MM.1S (cell line): ENCODE measurements at regions not wholly inside any gene's neighbourhood (a gene's known extent, or its start where the extent isn't known, plus 50 kb on each side); places are given as distances from the start of the nearest gene placed in this dataset.

Source experiments
- EZH2 ChIP-seq: fragments of 300-600 bp; sonication (generic); optimal IDR thresholded peaks from 2 replicates; pipeline ENCODE3; 2017; ENCODE audit warnings: low read depth, mild to moderate bottlenecking, antibody characterized with exemption, low read length, mixed read lengths
- TF ChIP-seq, protein P1 (sequence below): fragments of 300-600 bp; sonication (generic); IDR thresholded peaks from 2 replicates; pipeline ENCODE4 v1.5.1; 2016; ENCODE audit warnings: antibody characterized with exemption, low read length, mixed read lengths

DNA sequence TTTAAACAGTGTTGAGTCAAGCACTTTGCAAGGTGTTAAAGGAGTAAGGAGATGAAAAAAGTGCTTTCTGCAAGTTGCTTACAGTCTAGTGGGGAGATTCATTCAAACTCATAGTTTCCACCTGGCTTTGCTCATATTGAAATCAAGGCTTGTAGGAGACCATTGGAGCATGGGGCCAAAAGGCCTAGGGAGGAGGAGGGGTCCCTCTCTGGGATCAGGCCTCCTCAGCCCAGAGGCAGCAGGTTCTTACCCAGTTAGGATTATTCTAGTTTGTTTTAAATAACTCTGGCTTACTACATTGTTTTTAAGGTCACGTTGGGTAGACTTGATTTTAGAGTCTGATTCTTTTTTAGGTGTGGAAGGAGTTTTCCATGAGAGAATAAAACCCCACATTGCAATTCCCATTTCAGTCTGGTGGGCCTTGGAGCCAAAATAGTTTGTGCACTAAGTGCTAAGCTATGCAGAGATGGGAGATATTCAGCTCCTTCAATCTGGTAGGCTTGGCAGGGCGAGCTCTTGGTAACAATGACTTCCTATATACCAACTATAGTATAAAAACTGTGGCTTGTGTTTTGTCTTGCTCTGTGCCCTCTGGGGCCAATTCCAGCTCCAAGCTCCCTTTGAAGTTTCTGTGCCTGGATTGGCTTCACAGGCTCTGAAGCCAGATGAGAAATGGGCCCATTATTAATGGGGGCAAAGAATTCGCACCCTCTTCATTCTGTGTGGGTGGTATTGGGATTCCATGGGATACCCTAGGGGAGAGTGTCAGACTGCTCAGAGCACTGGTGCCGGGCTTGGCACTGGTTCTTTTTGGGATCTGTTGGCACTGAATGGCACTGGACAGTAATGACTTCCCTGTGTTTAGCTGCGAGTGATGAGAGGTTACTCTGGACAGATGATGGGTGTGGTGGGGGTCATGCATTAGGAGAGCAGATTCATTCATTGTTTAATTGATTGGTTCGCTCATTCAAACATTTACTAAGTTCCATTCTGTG, 301.1 kb downstream of the MYCN start:
- TF ChIP-seq, protein P1, sequence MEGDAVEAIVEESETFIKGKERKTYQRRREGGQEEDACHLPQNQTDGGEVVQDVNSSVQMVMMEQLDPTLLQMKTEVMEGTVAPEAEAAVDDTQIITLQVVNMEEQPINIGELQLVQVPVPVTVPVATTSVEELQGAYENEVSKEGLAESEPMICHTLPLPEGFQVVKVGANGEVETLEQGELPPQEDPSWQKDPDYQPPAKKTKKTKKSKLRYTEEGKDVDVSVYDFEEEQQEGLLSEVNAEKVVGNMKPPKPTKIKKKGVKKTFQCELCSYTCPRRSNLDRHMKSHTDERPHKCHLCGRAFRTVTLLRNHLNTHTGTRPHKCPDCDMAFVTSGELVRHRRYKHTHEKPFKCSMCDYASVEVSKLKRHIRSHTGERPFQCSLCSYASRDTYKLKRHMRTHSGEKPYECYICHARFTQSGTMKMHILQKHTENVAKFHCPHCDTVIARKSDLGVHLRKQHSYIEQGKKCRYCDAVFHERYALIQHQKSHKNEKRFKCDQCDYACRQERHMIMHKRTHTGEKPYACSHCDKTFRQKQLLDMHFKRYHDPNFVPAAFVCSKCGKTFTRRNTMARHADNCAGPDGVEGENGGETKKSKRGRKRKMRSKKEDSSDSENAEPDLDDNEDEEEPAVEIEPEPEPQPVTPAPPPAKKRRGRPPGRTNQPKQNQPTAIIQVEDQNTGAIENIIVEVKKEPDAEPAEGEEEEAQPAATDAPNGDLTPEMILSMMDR, result no peak
- no peak for TF ChIP-seq EZH2
